Choroid plexus epithelial cell (primary cell): ENCODE measurements at regions not wholly inside any gene's neighbourhood (a gene's known extent, or its start where the extent isn't known, plus 50 kb on each side); places are given as distances from the start of the nearest gene placed in this dataset.
A peak's percentile ranks its signal among the peaks of the same experiment; 100 is the strongest.

ENCODE experiments used
- DNase-seq: peaks from one replicate; pipeline ENCODE4 v3.0.0-alpha.2; 2010; ENCODE audit warnings: low read depth
- H3K4me3 ChIP-seq: 2 replicates; pipeline ENCODE4 v1.5.1; 2011; ENCODE audit warnings: low read depth, mild to moderate bottlenecking, control low read depth, low read length, moderate library complexity
- TF ChIP-seq, protein P1 (sequence below): conservative IDR thresholded peaks from 2 replicates; pipeline ENCODE4 v1.5.1; 2011; ENCODE audit warnings: low read depth, mild to moderate bottlenecking, control low read depth, inconsistent platforms, low read length, moderate library complexity

DNA sequence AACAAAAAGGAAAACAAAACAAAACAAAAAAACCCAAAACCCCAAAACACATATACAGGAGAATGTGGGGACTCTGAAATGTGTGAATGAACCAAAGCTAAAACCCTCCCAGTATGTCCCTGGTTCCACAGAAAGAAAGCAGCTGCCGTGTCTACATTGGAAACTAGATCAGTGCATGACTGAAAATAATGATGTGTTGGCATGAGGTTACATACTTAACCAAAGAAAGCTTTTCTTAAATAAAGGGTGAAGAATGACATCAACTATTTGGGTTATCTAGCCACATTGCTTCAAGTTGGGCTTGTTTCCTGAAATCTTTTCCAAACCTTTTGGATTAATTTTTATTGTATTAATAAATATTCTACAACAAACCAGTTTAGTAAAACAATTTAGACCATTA lies 91.9 kb upstream of the FN1 start:
- H3K4me3 ChIP-seq = no peak overlapping the region
- peak; percentile 56 for DNase-seq
- TF ChIP-seq, protein P1, sequence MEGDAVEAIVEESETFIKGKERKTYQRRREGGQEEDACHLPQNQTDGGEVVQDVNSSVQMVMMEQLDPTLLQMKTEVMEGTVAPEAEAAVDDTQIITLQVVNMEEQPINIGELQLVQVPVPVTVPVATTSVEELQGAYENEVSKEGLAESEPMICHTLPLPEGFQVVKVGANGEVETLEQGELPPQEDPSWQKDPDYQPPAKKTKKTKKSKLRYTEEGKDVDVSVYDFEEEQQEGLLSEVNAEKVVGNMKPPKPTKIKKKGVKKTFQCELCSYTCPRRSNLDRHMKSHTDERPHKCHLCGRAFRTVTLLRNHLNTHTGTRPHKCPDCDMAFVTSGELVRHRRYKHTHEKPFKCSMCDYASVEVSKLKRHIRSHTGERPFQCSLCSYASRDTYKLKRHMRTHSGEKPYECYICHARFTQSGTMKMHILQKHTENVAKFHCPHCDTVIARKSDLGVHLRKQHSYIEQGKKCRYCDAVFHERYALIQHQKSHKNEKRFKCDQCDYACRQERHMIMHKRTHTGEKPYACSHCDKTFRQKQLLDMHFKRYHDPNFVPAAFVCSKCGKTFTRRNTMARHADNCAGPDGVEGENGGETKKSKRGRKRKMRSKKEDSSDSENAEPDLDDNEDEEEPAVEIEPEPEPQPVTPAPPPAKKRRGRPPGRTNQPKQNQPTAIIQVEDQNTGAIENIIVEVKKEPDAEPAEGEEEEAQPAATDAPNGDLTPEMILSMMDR = no peak

DNA sequence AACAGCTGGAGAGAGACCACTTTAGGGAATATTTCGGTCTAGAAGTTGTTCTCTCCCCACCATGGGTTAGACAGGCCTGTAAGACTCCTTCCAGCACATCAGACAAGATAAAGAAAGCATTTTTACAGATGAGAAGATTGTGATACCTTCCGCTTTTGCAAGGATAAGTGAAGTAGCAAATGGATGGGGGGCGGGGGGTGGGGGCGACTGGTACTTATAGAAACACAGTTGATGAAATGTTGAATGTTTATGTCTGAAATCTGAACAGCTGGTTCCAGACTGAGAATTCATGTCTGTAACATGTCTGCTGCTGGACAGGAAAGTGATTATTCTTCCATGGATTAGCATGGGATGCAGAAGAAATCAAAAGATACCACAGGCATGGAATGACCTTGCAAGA lies 90.5 kb upstream of the FN1 start:
- H3K4me3 ChIP-seq = no peak overlapping the region
- TF ChIP-seq, protein P1 = no peak
- no peak for DNase-seq

DNA sequence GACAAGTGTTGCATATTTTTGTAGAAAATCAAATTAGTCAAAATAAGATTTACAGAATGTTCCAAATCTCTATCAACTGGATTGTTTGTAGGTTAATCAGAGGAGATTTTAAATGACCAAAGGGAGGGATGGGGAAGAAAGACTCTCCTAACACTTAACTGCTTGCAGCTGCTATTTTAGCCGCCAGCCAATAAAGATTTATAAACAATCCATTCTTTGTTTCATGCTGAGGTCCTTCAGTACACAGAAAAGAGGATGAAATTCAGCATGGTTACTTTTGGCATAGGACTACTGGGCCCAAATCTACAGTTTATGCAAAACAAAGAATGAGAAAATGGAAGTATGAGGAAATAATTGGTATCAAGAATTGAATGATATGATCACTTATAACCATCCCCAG lies 86.4 kb upstream of the FN1 start:
- DNase-seq = no peak
- H3K4me3 ChIP-seq = no peak overlapping the region
- TF ChIP-seq, protein P1 = no peak

DNA sequence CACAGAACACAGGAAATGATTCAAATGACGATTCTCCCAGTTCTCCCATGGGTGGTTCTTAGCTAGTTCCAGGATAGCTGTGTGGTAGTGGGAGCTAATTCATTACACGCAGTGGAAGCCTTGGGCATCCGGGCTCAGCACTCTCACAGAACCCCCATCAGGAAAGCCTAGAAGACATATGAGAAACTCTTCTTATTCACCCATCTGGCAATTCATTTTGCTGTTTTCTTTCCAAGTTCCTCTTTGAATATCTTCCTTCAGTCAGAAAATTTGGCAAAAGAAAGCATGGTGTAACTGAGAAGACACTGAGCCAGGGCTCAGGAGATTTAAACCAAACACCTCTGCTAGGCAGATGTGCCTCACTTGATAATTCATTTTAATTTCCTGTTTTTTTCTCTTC lies 85.2 kb upstream of the FN1 start:
- no peak for DNase-seq
- H3K4me3 ChIP-seq = no peak overlapping the region
- TF ChIP-seq, protein P1 = no peak

DNA sequence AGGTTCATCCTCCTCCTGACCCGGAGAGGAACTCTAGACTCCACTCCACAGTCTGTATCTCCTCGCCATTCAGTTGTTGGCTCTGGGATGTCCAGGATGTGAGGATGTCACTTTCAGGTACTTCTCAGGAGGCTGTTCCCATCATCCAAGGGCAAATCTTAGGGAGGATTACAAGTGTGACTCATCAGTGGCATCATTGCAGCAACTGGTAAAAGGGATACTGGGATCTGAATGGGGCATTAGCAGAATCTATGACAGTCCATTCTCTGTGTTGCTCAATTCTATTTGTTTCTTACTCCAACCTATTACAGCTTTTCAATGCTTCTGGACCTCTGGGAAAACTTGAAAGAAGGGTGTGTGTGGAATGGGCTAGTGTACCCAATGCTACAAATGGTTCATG lies 81.5 kb upstream of the FN1 start:
- DNase-seq = no peak
- no peak overlapping the region for H3K4me3 ChIP-seq
- TF ChIP-seq, protein P1 = no peak

DNA sequence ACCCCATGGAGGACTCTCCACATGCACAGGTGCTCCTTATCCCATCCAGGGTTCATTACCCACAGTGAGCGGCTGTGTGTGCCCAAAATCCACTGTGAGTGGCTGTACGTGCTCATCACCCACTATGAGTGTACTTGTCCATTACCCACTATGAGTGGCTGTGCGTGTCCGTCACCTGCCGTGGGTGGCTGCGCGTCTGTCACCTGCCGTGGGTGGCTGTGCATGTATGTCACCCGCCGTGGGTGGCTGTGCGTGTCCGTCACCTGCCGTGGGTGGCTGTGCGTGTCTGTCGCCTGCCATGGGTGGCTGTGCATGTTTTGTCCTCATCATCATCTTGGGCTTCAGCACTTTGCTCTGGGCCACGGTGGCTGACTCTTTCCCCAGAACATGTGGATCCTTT lies 78.6 kb upstream of the FN1 start:
- TF ChIP-seq, protein P1 = no peak
- H3K4me3 ChIP-seq = no peak overlapping the region
- no peak for DNase-seq

DNA sequence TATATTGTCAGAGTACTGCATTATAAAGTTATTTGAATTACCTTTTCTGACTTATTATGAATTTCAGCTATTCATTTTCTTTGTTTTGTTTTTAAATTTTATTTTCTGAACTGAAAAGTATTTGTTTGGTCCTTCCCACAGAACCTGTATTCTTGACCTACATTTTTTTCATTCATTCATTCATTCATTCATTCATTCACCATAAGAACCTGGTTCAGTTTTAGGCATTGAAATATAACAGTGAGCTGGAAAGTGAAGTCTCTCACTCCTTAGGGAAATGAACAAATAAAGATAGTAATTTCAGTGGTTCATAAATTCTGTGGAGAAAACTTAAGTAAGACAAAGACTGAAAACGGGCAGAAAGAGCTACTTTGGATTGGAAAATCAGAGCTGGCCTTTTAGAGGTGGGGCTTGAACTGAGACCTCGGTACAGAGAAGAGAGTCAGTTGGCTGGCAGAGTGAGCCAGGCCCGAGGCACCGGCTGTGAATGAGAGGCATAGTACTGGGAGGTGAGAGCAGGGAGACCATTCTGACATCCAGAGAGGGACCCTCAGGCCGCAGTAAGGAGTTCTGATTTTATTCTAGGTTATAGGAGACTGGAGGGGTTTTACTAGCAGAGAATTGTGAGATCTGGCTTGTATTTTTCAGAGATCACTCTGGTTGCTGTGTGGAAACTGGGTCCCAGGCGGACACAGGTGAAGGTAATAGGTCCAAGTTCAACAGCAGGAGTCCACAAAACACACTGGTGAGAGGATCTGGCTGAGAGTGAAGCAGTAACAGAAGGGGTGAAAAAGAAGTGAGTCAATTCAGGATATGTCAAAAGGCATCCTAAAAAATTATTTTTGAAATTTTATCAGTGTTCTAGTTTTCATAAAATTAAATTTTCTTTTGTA lies 75.8 kb upstream of the FN1 start:
- TF ChIP-seq, protein P1 = no peak
- H3K4me3 ChIP-seq = no peak overlapping the region
- no peak for DNase-seq
